ENCODE measurements at regions not wholly inside any gene's neighbourhood (a gene's known extent, or its start where the extent isn't known, plus 50 kb on each side); places are given as distances from the start of the nearest gene placed in this dataset.

GRCh38 chr10:57776688-57777432, 490.8 kb downstream of the IPMK start:
- no peak overlapping the region for H3K27ac ChIP-seq (ENCODE audit: low read length)
- intact Hi-C loops (cut with micrococcal nuclease), result no loop called here
- no peaks in the 10 kb centered on the region for H3K27me3 ChIP-seq (ENCODE audit: control insufficient read depth, insufficient read depth, low read length)
- ATAC-seq, result no peak
- H3K4me1 ChIP-seq (ENCODE audit: control insufficient read depth, insufficient read depth, low read length), result no peaks in the 10 kb centered on the region
- WGBS (ENCODE audit: insufficient coverage), result 78% methylated on average over 5 of the region's 5 CpGs
- Mint-ChIP-seq H3K27ac (no peak overlapping the region), H3K27me3 (ENCODE audit: low read depth in 2 of 2) (no peaks in the 10 kb centered on the region), H3K4me1 (no peaks in the 10 kb centered on the region), H3K4me3 (no peak overlapping the region), H3K9me3 (peaks cover 12 to 15% of the 10 kb centered on the region in 2 donors), H3K36me3 (no peaks in the 10 kb centered on the region)
- no peak overlapping the region for H3K4me3 ChIP-seq (ENCODE audit: low read length)
- H3K36me3 ChIP-seq (ENCODE audit: control insufficient read depth, insufficient read depth, low read length), result no peaks in the 10 kb centered on the region
- no peak for DNase-seq
- TF ChIP-seq CTCF (IDR thresholded peaks at IDR 0.05), result no peak
- peaks cover 8% of the 10 kb centered on the region for H3K9me3 ChIP-seq (ENCODE audit: control insufficient read depth, insufficient read depth, low read length)

- no peaks in the 10 kb centered on the region for H3K36me3 ChIP-seq (ENCODE audit: control insufficient read depth, insufficient read depth, low read length)
- H3K4me3 ChIP-seq (ENCODE audit: low read length), result no peak overlapping the region
- no peaks in the 10 kb centered on the region for H3K27me3 ChIP-seq (ENCODE audit: control insufficient read depth, insufficient read depth, low read length)
- ATAC-seq (no peak), DNase-seq (no peak)
- no peaks in the 10 kb centered on the region for H3K4me1 ChIP-seq (ENCODE audit: control insufficient read depth, insufficient read depth, low read length)
- Mint-ChIP-seq H3K27me3 (ENCODE audit: low read depth in 2 of 2) (no peaks in the 10 kb centered on the region), H3K27ac (no peak overlapping the region), H3K36me3 (peaks cover 4% of the 10 kb centered on the region), H3K9me3 (peaks cover 12 to 19% of the 10 kb centered on the region in 2 donors), H3K4me3 (no peak overlapping the region), H3K4me1 (no peaks in the 10 kb centered on the region)
- 93% methylated on average over 2 of the region's 2 CpGs for WGBS (ENCODE audit: insufficient coverage)
- H3K9me3 ChIP-seq (ENCODE audit: control insufficient read depth, insufficient read depth, low read length), result peaks cover 8% of the 10 kb centered on the region
- no peak overlapping the region for H3K27ac ChIP-seq (ENCODE audit: low read length)
- no peak for TF ChIP-seq CTCF (IDR thresholded peaks at IDR 0.05)
- intact Hi-C loops (cut with micrococcal nuclease), result no loop called here
Observed at GRCh38 chr10:57775250-57775649, 492.4 kb downstream of the IPMK start.

- no peak for ATAC-seq
Observed at GRCh38 chr10:57769298-57769697, 498.4 kb downstream of the IPMK start.

More at GRCh38 chr10:57769298-57769697, 498.4 kb downstream of the IPMK start:
- H3K27ac ChIP-seq (ENCODE audit: low read length), result no peak overlapping the region
- H3K27me3 ChIP-seq (ENCODE audit: control insufficient read depth, insufficient read depth, low read length), result no peaks in the 10 kb centered on the region
- Mint-ChIP-seq H3K9me3 (peaks cover 12 to 23% of the 10 kb centered on the region in 2 donors), H3K27ac (no peak overlapping the region), H3K4me3 (no peak overlapping the region), H3K4me1 (no peaks in the 10 kb centered on the region), H3K27me3 (ENCODE audit: low read depth in 2 of 2) (no peaks in the 10 kb centered on the region), H3K36me3 (peaks cover 7% of the 10 kb centered on the region)
- intact Hi-C loops (cut with micrococcal nuclease), result no loop called here
- no peaks in the 10 kb centered on the region for H3K4me1 ChIP-seq (ENCODE audit: control insufficient read depth, insufficient read depth, low read length)
- no peaks in the 10 kb centered on the region for H3K36me3 ChIP-seq (ENCODE audit: control insufficient read depth, insufficient read depth, low read length)
- 91% methylated on average over 1 of the region's 1 CpG for WGBS (ENCODE audit: insufficient coverage)
- no peaks in the 10 kb centered on the region for H3K9me3 ChIP-seq (ENCODE audit: control insufficient read depth, insufficient read depth, low read length)
- H3K4me3 ChIP-seq (ENCODE audit: low read length), result no peak overlapping the region
- no peak for TF ChIP-seq CTCF (IDR thresholded peaks at IDR 0.05)
- no peak for DNase-seq
